SHP77 treated with DMSO at 0.1 percent for 48 hours (cell line): ENCODE measurements at regions not wholly inside any gene's neighbourhood (a gene's known extent, or its start where the extent isn't known, plus 50 kb on each side); places are given as distances from the start of the nearest gene placed in this dataset.
A peak's percentile ranks its signal among the peaks of the same experiment; 100 is the strongest.
"Not testable (repeated sequence)": the region's sequence is repeated elsewhere in the genome, so short reads cannot be mapped to it uniquely, and the experiment has no call there.

ENCODE experiments used
- DNase-seq: peaks from one replicate; lab custom pipeline; 2025; lab: John Stamatoyannopoulos, UW

- not testable (repeated sequence) for DNase-seq
Measured at GRCh38 chr18:40132438-40132837, 1822.6 kb upstream of the PIK3C3 start.

- no peak for DNase-seq
Measured at GRCh38 chr18:40124107-40124506, 1830.9 kb upstream of the PIK3C3 start.

- no peak for DNase-seq
Measured at GRCh38 chr18:40120796-40121391, 1834.1 kb upstream of the PIK3C3 start.

GRCh38 chr18:40120356-40120755 is 1834.7 kb upstream of the PIK3C3 start:
- no peak for DNase-seq

GRCh38 chr18:40119581-40119980 is 1835.5 kb upstream of the PIK3C3 start:
- not testable (repeated sequence) for DNase-seq

GRCh38 chr18:40110455-40110854 is 1844.6 kb upstream of the PIK3C3 start:
- DNase-seq, result no peak

GRCh38 chr18:40109252-40110049 is 1845.6 kb upstream of the PIK3C3 start:
- no peak for DNase-seq

- no peak for DNase-seq
Measured at GRCh38 chr18:40108596-40108995, 1846.4 kb upstream of the PIK3C3 start.

- no peak for DNase-seq
Measured at GRCh38 chr18:40102903-40103302, 1852.1 kb upstream of the PIK3C3 start.

GRCh38 chr18:40099641-40100040 is 1855.4 kb upstream of the PIK3C3 start:
- no peak for DNase-seq

- DNase-seq, result no peak
Measured at GRCh38 chr18:40096675-40097074, 1858.4 kb upstream of the PIK3C3 start.

- no peak for DNase-seq
Measured at GRCh38 chr18:40094441-40094840, 1860.6 kb upstream of the PIK3C3 start.

- no peak for DNase-seq
Measured at GRCh38 chr18:40088130-40088529, 1866.9 kb upstream of the PIK3C3 start.

GRCh38 chr18:40079786-40080185 is 1875.2 kb upstream of the PIK3C3 start:
- DNase-seq, result no peak

- DNase-seq, result peak; percentile 71
Measured at GRCh38 chr18:40075616-40076015, 1879.4 kb upstream of the PIK3C3 start.

GRCh38 chr18:40072761-40073160 is 1882.3 kb upstream of the PIK3C3 start:
- no peak for DNase-seq

GRCh38 chr18:40066368-40066767 is 1888.7 kb upstream of the PIK3C3 start:
- DNase-seq, result no peak

- no peak for DNase-seq
Measured at GRCh38 chr18:40063488-40063887, 1891.5 kb upstream of the PIK3C3 start.

GRCh38 chr18:40061086-40061485 is 1893.9 kb upstream of the PIK3C3 start:
- DNase-seq, result no peak

GRCh38 chr18:40060562-40060961 is 1894.5 kb upstream of the PIK3C3 start:
- DNase-seq, result no peak

GRCh38 chr18:40058811-40059570 is 1896.0 kb upstream of the PIK3C3 start:
- DNase-seq, result no peak

- DNase-seq, result no peak
Measured at GRCh38 chr18:40056079-40056692, 1898.8 kb upstream of the PIK3C3 start.
